GM19351 (cell line): ENCODE measurements at regions not wholly inside any gene's neighbourhood (a gene's known extent, or its start where the extent isn't known, plus 50 kb on each side); places are given as distances from the start of the nearest gene placed in this dataset.

Experiments
- ATAC-seq: cut with Tn5 transposase; IDR thresholded peaks from one replicate; pipeline ENCODE4 v1.9.1; 2021; ENCODE audit warnings: mild to moderate bottlenecking, moderate library complexity; ENCODE audit not compliant: unreplicated experiment

DNA sequence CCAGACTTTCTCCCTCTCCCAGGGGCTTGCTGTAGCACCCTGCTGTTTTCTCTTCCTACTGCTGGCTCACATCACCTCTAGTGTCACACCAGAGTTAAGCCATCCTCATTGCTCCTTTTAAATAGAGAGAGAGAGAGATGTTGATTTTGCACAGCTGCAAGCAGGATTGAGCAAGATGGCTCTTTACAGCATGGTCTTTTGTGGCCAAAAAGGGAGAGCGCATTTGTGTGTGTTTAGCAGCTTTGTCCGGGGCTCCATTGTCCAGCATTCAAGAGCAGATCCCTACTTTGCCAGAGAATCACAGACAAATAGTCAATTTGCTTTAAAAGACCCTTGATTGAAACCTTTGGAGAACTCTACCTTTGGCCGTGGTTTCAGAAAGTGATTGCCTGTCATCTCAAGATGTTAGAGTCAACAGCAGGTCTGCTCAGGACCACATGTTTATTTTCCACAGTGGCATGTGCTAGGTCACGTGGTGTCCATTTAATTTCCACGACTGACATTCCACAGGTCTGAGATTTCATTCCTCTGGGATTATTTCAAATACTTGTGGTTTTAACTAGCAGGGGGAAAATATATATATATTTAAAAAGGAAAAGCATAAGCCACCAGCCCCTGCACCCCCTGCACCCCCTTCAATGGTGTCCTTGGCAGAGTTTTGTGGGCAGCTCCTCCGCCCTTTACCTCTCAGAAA lies 359.9 kb upstream of the SLC14A2 start:
- ATAC-seq, result no peak

DNA sequence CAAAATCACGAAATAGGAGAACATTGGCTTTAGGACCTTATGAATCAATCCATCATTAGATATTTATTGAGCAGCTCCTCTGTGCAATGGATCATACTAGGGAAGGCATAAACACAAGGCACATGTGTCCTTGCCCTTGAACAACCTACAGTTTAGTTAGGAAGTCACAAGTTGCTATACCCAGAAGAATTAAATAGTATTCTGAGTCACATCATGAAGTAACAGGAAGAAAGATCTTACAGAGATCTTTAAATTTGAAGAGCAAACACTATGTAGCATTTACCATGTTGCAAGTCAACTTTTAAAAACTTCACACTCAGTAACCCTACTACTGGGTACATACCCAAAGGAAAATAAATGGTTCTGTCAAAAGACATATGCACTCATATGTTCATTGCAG lies 355.2 kb upstream of the SLC14A2 start:
- no peak for ATAC-seq

DNA sequence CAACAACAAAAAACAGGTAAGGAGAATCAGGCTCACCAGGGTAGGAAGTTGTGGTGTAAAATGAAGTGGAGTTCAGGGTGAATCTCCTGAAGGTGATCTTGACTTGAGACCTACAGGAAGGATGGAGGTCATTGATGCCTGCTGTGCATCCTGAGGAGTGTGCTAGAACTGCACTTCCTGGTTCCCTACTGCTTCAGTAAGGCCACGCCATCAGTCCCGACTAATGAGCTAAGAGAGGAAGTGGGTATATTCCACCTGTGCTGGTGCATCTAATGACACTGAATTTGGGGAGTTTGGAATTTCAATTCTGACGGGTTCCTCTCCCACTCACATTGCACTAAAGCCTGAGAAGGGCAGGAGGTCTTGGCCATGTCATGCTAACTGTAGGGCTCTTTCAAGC lies 349.3 kb upstream of the SLC14A2 start:
- no peak for ATAC-seq

DNA sequence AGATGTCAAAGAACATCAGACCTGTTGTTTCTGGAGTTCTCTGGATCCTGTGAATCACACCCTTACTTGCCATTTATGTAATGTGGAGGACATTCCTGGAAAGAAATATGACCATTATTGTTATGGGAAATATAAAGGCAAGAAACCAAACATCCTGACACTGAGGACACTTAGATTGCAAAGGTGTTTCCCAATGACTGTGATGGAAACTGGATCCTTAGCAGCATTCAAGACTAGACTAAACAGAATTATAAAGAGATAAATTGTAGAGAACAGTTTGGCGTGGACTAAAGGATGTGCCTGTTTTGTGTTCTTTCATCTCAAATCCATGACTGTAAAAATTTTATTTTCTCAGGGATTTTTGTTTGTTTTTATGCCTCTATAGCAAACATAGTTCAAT lies 347.7 kb upstream of the SLC14A2 start:
- no peak for ATAC-seq

GRCh38 chr18:45268583-45268982 lies 346.7 kb upstream of the SLC14A2 start:
- no peak for ATAC-seq

DNA sequence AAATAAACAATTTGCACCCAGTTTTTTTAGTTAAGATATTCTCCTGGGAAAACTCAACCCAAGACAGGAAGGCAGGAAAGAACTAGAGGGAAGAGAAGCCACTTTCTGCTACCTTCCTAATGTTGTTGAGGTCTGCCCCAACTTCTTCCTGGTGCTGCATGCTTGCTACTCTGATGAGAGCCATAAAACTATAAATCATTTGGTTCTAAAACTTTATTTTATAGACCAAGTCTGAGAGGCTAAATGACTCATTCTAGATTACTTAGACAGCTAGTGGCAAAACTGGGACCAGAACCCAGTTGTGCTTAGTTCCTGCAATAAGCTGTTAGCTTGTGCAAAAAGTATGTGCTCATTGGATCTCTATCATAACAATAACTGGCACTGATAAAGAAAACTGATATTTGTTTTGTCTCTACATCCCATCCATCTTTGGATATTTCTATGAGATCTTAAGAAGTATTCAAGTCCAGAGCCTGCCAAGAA lies 344.9 kb upstream of the SLC14A2 start:
- no peak for ATAC-seq

DNA sequence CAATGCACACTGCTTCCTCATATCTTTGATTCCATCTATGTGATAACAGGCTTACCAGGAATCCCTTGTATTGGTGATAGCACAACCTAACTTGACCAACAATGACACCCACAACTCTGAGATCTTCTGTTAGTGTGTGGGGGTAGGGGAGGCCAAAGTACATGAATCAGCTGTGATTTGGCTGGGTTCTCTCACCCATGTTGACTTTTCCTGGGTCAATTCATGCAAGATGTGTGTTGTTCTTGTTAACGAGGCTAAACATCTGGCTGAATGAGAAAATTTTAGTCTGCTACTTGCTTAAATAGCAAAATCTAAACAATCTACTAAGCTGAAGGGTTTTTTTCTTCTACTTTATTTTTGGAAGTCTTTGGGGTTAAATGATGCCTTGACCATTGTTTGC lies 341.2 kb upstream of the SLC14A2 start:
- ATAC-seq, result no peak

GRCh38 chr18:45275367-45276113 lies 339.7 kb upstream of the SLC14A2 start:
- ATAC-seq, result no peak

- ATAC-seq, result no peak
Observed at GRCh38 chr18:45276878-45277277, 338.4 kb upstream of the SLC14A2 start.

GRCh38 chr18:45277908-45278307 lies 337.4 kb upstream of the SLC14A2 start:
- ATAC-seq, result no peak

DNA sequence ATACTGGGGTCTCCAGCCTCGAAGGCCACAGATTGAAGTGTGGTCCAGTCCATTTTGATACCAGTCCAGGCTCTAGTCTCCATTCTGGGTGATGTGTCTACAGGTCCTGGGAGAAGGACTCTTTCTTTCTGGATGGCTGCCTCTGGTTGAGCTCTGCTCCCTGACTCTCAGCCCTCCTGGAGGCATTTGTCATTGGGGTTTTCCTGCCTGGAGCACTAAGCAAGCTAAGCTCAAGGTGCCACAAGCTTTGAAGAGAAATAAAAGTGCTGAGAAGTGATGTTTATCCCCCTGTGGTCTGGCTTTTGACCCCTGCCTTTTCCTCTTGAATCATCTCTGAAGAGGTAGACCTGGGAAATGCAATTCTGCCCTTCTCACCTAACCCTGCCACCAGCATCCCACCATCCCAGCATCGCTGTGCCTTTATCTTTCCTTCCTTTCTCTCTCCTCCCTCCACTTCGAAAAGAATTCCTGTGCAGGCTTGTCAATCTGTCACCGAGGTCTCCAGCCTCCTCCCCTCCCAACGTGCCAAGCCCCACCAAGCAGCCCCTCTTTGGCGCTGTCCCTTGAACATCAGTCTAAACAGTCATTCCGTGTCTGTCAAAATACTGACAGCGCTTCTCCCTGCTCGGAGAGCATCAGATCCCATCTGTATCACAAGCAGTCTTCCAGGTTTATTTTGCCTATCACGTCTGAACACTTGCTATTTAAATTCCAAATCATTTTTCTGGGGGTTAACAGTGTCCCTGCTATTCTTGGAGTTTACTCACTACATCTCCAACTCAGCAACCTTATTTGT lies 334.6 kb upstream of the SLC14A2 start:
- no peak for ATAC-seq

GRCh38 chr18:45282101-45282812 lies 333.0 kb upstream of the SLC14A2 start:
- peak; percentile 50 for ATAC-seq

GRCh38 chr18:45284174-45284573 lies 331.1 kb upstream of the SLC14A2 start:
- ATAC-seq, result no peak

- no peak for ATAC-seq
Observed at GRCh38 chr18:45284851-45285250, 330.4 kb upstream of the SLC14A2 start.

DNA sequence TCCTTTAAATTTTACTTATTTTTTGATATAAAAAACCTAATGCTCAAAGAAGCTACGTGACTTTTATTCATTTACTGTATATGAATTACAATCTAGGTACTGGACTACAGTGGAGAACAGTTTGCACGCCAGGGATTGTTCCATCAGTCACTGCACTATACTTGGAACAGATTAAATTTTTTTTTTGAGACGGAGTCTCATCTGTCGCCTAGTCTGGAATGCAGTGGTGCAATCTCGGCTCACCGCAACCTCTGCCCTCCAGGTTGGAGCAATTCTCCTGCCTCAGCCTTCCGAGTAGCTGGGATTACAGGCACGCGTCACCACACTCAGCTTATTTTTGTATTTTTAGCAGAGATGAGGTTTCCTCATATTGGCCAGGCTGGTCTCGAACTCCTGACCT lies 330.0 kb upstream of the SLC14A2 start:
- no peak for ATAC-seq

GRCh38 chr18:45286431-45286830 lies 328.8 kb upstream of the SLC14A2 start:
- no peak for ATAC-seq

DNA sequence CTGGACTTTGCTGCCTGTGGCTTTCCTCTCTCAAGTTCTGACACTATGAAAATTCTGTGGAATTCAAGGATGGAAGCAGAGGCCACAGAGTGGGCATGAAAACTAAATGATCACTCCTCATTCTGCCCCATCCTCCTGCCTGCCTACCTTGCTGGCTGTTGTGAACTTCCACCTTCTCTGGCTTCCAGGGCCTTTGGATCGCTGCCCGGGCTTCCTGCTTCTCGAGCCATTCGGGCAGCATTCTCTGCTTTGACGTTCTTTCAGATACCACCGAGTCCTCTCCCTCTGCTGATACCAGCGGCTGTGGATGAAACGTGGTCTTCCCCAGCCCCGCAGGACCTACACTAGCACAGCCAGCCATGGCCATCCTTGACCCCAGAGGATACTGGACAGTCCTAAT lies 327.7 kb upstream of the SLC14A2 start:
- no peak for ATAC-seq

DNA sequence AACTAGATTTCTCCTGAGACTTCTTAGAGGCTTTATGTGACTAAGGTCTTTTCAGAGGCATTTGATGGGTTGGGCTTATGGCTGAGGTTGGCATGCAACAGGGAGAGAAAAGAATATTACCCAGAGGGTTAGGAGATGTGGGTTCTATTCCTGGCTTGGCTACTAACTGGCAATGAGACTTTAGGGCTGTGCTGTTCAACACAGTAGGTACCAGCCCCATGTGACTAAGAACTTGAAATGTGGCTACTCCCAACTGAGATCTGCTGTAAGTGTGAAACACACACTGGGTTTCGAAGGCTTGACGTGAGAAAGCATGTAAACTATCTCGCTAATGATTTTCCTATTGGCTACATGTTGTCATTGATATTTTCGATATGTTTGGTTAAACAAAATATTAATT lies 324.9 kb upstream of the SLC14A2 start:
- peak; percentile 71 for ATAC-seq

DNA sequence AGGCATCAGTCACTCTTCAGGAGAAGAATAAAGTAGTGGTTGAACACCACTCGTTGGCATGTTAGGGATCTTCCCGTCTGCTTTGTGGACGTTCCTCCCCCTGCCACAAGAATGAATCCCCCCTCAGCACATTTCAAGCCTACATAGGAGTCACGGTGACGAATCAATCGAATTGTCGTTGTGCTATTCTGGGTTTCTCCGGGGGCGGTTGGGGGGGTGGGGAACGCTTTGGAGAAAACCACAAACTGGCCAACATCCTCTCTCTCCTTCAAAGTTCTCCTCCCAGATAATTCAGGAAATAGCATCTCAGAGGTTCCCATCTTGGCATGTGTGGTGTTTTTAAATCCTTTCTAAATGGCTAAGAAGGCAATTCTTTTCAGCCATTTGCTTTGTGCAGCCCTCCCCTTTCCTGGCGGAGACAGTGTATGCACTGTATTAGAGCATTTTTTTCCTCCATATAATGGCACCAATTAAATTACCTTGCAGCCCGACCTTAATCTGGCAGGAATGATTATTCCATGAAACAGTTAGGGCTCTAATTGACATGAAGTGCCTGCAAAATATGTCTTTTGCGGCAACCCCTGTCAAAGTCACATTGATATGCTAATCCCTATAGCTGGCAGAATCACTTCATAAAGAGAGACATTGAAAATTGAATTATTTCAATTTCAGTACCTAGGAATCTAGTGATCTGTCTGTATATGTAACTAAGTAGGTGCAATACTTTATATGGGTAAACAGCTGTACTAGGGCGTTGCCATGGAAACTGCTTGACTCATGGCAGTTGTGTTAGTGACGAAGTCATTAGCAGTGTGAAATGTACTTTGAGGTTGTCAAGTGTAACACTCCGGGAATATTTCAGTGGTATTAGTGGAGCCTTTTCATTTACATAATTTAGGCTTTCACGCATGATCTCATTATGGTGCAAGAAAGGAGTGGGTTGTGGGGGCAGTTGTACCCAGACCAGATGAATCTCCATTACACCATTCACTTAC lies 323.4 kb upstream of the SLC14A2 start:
- no peak for ATAC-seq

- no peak for ATAC-seq
Observed at GRCh38 chr18:45295388-45295787, 319.9 kb upstream of the SLC14A2 start.
